Eye (tissue), 1 donor: ENCODE measurements at regions not wholly inside any gene's neighbourhood (a gene's known extent, or its start where the extent isn't known, plus 50 kb on each side); places are given as distances from the start of the nearest gene placed in this dataset.
A peak's percentile ranks its signal among the peaks of the same experiment; 100 is the strongest.
"Not testable (repeated sequence)": the region's sequence is repeated elsewhere in the genome, so short reads cannot be mapped to it uniquely, and the experiment has no call there.

Experiments
- DNase-seq: peaks from one replicate; pipeline ENCODE4 v3.0.0-alpha.2; 2015

DNA sequence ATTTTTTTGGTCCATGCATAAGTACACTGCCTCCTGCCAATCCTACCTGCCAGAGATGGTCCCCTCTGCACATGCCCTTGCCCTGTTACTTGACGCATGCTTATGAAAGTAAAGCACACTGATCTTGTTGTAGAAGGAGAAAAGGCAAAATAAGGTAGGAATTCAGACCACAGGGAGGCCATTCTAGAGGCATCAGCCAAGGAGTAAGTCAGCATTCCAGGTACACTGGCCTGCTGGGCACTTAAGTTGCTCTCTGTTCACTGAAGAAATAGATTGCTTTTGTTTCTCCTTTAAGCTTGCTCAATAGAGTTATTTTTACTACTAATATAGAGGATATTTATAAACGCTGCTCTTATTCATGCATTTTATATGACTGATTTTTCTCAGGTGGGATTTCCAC is 604.4 kb downstream of the TDRD15 start:
- no peak for DNase-seq

- DNase-seq, result no peak
Observed at GRCh38 chr2:21730141-21730540, 606.4 kb downstream of the TDRD15 start.

DNA sequence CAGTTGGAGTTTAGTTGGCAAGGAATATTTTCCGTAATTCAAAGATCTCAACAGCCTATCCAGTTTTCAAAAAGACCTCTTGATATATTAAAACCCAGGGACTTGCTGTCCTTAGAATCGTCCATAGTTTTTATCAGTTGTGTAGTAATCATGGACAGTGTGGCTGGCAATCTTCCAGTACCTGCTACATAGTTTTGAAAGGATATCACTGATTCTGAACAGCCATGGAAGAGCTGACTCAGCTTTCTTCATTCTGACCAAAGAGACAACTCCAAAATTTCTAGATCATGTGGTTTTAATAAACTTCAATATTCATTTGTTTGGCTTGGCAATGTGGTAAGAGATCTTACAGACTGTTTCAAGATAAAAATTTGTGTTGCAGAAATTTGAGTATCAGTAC is 616.7 kb downstream of the TDRD15 start:
- DNase-seq, result peak; percentile 28

GRCh38 chr2:21746499-21746898 is 622.7 kb downstream of the TDRD15 start:
- no peak for DNase-seq

- DNase-seq, result no peak
Observed at GRCh38 chr2:21748501-21748900, 624.7 kb downstream of the TDRD15 start.

DNA sequence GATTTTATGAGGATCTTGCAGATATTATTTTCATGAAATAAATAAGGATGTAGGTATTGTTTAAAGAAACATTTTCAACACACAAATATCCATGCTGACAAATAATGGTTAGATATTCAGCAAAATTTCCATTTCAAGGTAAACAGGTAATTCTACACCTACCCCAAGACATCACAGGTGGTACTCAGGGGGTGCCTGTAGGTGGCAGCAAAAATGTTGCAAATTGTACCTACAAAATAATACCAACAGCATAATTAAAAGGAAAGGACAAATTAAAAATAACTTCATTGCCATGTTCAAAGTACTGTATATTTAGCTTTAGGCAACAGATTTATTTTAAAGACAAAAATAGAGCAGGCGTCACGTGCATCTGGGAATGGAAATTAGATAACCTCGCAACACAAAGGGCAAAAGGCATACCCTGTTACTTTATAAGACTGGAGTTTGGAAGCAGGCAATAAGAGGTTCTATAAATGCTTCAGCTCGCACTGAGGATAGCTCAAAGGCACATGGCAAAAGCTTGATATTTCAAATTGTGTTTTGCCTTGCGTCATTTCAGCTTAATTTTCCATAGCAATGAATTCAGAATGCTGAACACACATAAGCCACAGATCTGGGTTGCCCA is 630.5 kb downstream of the TDRD15 start:
- no peak for DNase-seq

DNA sequence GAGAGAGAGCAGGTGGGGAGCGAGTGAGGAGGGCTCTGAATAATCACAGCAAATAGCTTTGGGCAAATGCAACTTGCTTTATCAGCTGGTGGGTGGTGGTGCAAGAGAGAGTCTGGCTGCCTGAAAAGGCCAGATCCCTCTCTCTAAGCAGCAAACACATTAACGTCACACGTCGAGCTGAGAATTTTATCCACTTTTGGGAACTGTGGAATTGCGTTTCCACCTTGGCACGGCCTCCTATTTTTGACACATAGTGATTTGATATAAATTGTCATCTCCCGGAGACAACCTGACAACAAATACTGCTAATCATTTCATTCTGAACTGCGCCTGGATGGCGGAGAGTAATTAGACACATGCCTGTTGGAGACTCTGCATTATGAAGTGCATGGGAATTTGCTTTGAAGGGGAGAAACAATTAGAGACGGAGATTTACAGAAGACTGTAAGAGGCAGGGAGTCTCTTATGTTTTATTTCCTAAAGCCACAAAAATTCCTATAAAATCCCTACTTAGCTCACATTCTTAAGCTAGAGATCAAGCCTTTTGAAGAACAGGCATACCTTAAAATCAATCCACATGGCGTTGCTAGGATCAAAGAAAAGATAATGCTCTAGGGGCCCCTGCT is 634.1 kb downstream of the TDRD15 start:
- DNase-seq, result peak; percentile 67

DNA sequence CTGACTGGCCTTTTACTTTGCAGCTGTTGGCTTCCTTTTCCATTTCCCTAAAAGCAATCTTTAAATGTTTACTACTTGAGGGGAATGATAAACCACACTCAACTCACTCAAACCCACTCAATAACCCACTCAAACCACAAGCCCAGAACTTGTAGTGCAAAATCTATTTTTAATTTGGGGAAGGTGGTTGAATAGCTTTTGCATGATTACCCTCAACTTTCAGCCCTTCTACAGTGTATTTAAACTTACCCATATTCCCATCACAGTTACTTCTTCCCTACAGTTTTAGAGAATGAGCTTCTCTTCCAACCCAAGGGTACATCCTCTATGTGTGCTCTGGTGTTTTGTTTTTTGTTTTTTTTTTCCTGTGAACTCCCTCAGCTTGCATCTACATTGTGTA is 636.1 kb downstream of the TDRD15 start:
- DNase-seq, result no peak

DNA sequence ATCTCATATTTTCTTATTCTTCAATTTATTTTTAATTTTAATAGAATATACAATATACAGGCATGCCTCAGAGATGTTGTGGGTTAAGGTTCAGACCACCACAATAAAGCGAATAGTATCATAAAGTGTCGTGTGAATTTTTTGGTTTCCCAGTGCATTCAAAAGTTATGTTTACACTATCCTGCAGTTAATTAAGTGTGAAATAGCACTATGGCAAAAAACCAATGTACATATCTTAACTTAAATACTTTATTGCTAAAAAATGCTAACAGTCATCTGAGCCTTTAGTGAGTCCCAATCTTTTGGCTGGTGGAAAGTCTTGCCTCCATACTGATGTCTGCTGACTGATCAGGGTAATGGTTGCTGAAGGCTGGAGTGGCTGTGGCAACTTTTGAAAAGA is 637.6 kb downstream of the TDRD15 start:
- DNase-seq, result no peak

DNA sequence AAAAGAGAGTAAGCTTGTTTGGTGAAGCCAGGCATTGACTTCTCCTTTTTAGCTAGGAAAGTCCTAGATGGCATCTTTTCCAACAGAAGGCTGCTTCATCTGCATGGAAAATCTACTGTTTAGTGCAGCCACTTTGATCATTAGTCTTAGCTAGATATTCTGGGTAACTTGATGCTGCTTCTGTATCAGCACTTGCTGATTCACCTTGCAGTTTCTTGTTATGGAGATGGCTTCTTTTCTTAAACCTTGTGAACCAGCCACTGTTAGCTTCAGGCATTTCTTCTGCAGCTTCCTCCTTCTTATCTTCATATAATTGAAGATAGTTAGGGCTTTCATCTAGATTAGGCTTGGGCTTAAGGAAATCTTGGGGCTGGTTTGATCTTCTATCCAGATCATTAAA is 639.7 kb downstream of the TDRD15 start:
- no peak for DNase-seq

- no peak for DNase-seq
Observed at GRCh38 chr2:21770787-21771186, 647.0 kb downstream of the TDRD15 start.

GRCh38 chr2:21772624-21773023 is 648.9 kb downstream of the TDRD15 start:
- no peak for DNase-seq

GRCh38 chr2:21773168-21773567 is 649.4 kb downstream of the TDRD15 start:
- no peak for DNase-seq

- DNase-seq, result peak; percentile 31
Observed at GRCh38 chr2:21774691-21775368, 651.1 kb downstream of the TDRD15 start.

DNA sequence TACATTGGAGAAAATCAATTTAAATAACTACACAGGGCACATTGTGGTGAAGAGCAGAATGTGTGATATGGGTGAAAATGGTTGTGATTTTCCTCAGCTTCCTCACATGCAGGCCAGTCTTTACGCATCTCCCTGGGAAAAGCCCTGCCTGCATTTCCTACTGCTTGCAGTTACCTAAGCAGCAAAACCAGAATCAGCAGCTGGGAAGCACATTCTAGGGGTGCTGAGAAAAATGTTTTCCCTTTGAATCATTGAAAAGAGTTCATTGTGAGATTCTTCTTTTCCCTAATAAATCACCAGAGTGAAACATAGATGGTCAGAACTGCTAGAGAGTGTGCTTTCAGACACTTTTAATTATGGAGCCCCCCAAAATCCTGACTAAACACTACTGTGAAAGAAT is 656.0 kb downstream of the TDRD15 start:
- DNase-seq, result no peak

DNA sequence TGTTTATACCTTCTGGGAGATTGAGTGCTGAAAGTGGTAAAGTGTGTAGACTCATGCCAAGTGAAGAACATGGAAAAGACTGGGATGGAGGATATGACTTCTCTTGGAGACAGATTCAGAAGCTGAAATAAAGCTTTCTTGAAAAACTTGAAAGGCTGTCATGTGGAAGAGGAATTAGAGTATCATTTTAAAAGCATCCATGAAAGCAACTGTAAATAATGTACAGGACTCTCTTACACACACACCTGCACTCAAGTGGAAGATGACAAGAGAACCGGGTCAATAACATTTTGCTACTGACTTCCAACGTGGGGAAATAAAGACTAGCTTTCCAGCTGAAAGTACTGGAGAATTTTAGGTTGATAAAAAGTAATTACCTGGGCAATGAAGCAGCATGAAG is 658.2 kb downstream of the TDRD15 start:
- DNase-seq, result peak; percentile 33

- DNase-seq, result no peak
Observed at GRCh38 chr2:21782866-21783265, 659.1 kb downstream of the TDRD15 start.

GRCh38 chr2:21787941-21788340 is 664.2 kb downstream of the TDRD15 start:
- no peak for DNase-seq

DNA sequence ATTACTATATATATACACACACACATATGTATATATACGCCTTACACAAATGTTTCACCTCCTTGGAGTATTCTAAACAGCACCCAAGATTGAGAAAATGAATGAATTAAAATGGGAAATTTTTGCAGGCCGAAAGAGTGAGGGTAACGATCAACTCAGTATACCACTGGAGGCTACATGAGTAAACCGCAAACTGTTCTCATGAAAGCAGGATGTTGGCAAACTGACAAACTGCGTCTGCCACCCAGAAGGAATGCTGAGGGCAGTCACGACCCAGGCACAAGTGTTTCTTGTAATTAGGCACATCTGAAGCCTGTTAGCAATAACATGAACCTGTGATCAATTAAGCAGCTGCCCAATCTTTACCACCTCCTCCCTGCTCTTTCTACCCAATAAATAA is 666.5 kb downstream of the TDRD15 start:
- DNase-seq, result not testable (repeated sequence)

- no peak for DNase-seq
Observed at GRCh38 chr2:21792571-21792970, 668.8 kb downstream of the TDRD15 start.

DNA sequence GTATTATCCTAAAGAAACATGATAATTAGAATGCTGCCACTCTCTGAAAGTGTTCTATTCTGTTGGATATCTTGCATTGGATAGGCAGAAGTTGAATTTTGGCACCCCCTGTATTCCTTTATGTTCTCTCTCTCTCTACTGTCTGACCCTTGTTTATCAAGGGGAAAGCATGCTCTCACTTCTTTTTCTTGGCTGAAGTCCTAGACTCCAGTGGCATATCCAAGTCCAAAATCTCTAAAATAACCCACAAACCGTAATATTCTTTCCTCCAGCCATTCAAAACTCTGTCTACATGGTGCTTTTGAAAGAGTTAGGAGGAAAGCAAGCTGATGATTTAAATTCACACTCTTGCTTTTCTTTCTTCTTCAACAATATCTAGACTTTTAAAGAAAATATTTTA is 669.7 kb downstream of the TDRD15 start:
- no peak for DNase-seq

DNA sequence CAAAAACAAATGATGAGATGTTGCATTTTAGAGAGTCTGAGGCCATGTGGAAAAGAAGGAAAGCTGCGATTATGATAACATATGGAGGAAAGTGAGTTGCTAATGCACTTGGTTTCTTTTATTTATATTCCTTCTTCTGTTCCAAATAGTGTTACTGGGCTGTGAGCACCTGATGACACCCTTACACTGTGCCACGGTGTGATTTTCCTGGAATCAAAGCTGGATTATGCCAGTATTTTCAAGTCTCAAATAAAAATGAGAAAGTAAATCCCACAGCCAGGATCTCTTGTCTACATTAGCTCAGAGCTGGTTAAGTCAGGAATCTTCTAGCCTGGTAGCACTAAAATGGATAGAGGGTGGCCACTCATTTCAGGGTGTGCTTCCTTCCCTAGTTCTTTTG is 670.8 kb downstream of the TDRD15 start:
- no peak for DNase-seq

GRCh38 chr2:21800356-21800755 is 676.6 kb downstream of the TDRD15 start:
- DNase-seq, result no peak

DNA sequence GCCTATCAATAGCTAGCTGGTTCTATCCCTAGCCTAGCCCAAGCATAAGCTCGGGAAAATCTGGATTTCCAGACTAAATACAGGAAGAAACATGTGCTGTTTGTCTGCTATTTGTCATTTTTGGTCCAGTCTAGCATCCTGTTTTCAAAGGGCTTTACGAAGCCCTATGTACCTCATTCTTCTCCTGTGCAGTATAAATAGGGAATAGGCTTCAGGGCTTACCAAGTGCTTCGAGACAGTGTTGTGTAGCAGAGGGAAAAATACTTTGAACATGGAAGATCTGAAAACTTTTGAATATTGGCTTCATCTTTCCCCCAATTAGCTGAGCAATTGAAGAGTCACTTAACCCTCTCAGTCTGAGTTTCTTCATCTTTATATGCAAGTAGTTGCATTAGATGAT is 679.8 kb downstream of the TDRD15 start:
- DNase-seq, result no peak

DNA sequence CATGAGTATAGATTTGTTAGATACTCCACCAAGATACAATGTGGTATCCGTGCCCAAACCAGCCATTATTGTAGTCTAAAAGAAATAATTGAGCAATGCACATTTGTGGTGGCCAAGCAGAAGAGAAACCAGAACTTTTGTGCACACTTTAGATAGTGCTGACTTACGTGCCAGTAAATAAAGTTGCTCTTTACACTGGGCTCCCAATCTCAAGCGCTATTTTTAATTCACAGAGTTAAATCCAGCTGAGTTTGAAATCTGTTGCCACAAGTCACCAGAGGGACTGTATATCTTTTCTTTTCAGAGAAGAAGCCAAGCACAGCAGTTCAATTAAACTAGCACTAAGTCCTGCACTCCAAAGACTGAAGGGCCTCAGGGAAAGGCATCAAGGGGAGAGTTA is 680.4 kb downstream of the TDRD15 start:
- DNase-seq, result no peak
